ENCODE measurements at regions not wholly inside any gene's neighbourhood (a gene's known extent, or its start where the extent isn't known, plus 50 kb on each side); places are given as distances from the start of the nearest gene placed in this dataset.

DNA sequence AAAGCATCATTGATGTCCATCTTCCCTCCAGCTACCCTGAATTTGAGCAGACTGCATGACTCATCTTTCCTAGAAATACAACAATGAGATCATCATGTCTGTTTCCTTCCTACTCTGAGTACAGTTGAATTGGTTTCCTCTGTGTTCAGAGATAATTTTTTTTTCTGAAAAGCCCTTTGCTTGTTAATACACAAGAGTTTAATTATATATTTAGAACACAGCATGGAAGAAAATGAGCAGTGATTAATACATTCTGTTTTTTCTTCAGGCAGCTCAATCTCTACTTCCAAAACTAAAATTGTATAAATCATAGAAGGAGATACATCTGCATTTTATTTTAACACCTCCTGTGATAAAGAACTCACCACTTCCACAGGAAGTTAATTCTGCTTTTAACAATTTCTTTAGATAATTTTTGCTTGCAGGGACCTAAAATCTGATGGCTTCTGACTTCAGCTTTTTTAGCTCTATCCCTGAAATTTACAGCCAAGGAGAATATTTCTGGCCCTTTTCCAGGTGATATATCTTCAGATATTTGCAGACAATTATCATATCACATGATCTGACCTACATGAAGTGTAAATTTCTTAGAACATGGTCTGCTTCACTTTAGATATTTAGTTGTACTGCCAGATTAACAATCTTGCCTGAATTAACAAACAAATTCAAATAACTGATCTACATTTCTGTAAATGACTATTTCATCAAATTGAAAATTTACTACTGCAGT, 249.0 kb downstream of the TRIB2 start:
- Histone ChIP-seq H3K36me3 (no peaks in the 10 kb centered on the region), H3K27ac (no peak overlapping the region), H3K27me3 (ENCODE audit: insufficient read depth, low read depth, severe bottlenecking) (no peaks in the 10 kb centered on the region), H3K4me3 (ENCODE audit: low read depth, low read length) (no peak overlapping the region), H3K9me3 (ENCODE audit: severe bottlenecking) (no peaks in the 10 kb centered on the region)
- DNase-seq: no peak
- TF ChIP-seq, protein P1, sequence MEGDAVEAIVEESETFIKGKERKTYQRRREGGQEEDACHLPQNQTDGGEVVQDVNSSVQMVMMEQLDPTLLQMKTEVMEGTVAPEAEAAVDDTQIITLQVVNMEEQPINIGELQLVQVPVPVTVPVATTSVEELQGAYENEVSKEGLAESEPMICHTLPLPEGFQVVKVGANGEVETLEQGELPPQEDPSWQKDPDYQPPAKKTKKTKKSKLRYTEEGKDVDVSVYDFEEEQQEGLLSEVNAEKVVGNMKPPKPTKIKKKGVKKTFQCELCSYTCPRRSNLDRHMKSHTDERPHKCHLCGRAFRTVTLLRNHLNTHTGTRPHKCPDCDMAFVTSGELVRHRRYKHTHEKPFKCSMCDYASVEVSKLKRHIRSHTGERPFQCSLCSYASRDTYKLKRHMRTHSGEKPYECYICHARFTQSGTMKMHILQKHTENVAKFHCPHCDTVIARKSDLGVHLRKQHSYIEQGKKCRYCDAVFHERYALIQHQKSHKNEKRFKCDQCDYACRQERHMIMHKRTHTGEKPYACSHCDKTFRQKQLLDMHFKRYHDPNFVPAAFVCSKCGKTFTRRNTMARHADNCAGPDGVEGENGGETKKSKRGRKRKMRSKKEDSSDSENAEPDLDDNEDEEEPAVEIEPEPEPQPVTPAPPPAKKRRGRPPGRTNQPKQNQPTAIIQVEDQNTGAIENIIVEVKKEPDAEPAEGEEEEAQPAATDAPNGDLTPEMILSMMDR (IDR thresholded peaks at IDR 0.05; ENCODE audit: low read depth, low read length): no peak

DNA sequence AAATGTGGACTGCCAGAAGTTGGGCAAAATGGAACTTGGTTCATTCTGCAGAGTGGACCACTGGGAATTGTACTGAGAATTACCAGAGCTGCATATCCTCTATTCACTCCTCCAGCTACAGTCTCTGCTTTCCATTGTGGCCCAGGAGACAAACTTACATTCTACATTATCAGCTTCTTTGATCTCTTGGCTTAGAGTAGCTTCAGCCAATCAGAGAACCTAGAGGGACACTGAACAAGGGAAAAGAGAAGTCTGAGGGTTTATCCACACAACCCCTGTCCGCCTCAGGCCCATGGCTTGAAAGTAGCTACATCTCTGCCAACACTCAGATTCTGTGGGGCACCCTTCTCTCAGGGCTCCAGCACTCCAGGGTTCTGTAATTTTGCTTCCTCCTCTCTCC, 251.1 kb downstream of the TRIB2 start:
- no peaks in the 10 kb centered on the region for H3K9me3 ChIP-seq (ENCODE audit: severe bottlenecking)
- DNase-seq: no peak
- no peak overlapping the region for H3K27ac ChIP-seq
- H3K4me3 ChIP-seq (ENCODE audit: low read depth, low read length): no peak overlapping the region
- TF ChIP-seq, protein P1 (IDR thresholded peaks at IDR 0.05; ENCODE audit: low read depth, low read length): no peak
- no peaks in the 10 kb centered on the region for H3K36me3 ChIP-seq
- H3K27me3 ChIP-seq (ENCODE audit: insufficient read depth, low read depth, severe bottlenecking): no peaks in the 10 kb centered on the region

DNA sequence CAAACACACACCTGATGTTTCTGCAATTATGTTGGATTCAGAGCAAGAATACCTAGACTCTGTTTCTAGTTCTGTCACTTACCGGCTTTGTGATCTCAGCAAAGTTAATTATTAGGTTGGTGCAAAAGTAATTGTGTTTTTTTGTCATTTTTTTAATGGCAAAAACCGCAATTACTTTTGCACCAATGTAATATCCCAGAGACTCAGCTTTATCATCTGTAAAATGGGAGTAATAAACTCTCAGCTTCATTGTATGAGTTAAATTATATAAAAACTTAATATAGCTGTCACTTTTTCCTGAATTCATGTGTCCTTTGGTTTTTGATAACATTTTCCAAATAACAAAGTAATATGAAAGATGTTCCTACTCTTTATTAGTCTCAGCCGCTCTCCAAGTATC, 251.7 kb downstream of the TRIB2 start:
- no peaks in the 10 kb centered on the region for H3K27me3 ChIP-seq (ENCODE audit: insufficient read depth, low read depth, severe bottlenecking)
- no peaks in the 10 kb centered on the region for H3K36me3 ChIP-seq
- no peak overlapping the region for H3K27ac ChIP-seq
- no peaks in the 10 kb centered on the region for H3K9me3 ChIP-seq (ENCODE audit: severe bottlenecking)
- H3K4me3 ChIP-seq (ENCODE audit: low read depth, low read length): no peak overlapping the region
- TF ChIP-seq, protein P1 (IDR thresholded peaks at IDR 0.05; ENCODE audit: low read depth, low read length): no peak
- no peak for DNase-seq

DNA sequence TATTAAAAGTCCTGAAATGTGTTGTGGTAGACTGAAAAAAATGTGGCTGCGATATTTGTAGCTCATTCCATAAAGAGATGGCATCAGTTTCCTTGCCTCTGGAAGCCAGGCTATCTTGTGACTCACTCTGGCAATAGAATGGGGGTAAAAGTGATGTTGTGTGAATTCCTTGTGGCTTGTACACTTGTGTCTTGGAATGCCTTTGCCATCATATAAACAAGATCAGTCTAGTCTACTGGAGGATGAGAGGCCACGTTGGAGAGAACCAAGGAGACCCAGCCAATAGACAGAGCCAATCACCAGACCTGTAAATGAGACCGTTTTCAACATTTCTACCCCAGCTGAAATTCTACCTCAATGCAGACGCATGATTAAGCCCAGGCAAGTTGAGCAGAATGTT, 254.1 kb downstream of the TRIB2 start:
- Histone ChIP-seq H3K4me3 (ENCODE audit: low read depth, low read length) (no peak overlapping the region), H3K9me3 (ENCODE audit: severe bottlenecking) (no peaks in the 10 kb centered on the region), H3K27ac (no peak overlapping the region), H3K36me3 (no peaks in the 10 kb centered on the region), H3K27me3 (ENCODE audit: insufficient read depth, low read depth, severe bottlenecking) (no peaks in the 10 kb centered on the region)
- TF ChIP-seq, protein P1 (IDR thresholded peaks at IDR 0.05; ENCODE audit: low read depth, low read length): no peak
- DNase-seq: no peak

DNA sequence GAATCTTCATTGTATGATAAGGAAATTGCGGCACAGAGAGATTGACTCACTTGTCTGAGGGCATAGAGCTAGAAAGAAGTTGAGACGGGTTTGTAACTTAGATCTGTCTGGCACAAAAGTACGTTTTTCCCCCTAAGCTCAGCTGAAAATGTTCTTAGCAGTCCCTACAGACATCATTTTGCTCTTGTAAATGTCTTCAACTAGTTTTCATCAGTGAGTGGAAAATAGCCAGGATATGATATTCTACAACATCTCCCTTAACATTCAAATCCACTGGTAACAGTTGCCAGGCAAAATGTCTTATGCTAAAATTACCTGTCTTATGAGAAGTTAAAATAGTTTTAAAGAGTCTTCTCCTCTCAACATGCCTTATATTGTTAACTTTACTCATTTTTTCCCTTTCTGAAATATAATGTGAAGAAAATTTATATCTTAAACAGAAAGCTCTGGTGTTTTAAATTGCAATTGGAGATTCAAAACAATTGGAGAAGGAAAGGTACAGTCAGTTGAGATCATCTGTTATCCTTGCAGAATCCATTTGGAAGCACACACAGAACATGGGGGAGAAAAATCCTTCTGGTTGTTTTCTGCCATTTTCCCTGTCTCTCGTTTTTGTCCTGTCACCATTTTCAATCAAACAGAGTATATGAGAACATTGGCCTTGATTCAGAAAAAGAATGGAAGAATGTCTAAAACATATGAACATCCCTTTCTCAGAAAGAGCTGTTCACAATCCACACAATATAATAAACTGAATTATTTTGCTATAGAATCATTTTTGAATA, 255.0 kb downstream of the TRIB2 start:
- TF ChIP-seq, protein P1 (IDR thresholded peaks at IDR 0.05; ENCODE audit: low read depth, low read length): no peak
- no peak overlapping the region for H3K4me3 ChIP-seq (ENCODE audit: low read depth, low read length)
- no peak for DNase-seq
- H3K27ac ChIP-seq: no peak overlapping the region
- no peaks in the 10 kb centered on the region for H3K36me3 ChIP-seq
- no peaks in the 10 kb centered on the region for H3K27me3 ChIP-seq (ENCODE audit: insufficient read depth, low read depth, severe bottlenecking)
- no peaks in the 10 kb centered on the region for H3K9me3 ChIP-seq (ENCODE audit: severe bottlenecking)
